Coronary artery (tissue), 2 donors: ENCODE measurements at regions not wholly inside any gene's neighbourhood (a gene's known extent, or its start where the extent isn't known, plus 50 kb on each side); places are given as distances from the start of the nearest gene placed in this dataset.

ENCODE experiments used
- DNase-seq: peaks from one replicate; pipeline ENCODE4 v3.0.0-alpha.2; 2017; ENCODE audit warnings: low spot score
- H3K27ac ChIP-seq, 2 donors: fragments of 200-600 bp; sonication (generic); one replicate each; pipeline ENCODE4 v1.5.1; 2016 to 2019
- H3K4me3 ChIP-seq: fragments of 200-600 bp; sonication (generic); 2 replicates; pipeline ENCODE4 v1.5.1; 2016; ENCODE audit warnings: mild to moderate bottlenecking, moderate library complexity
- CTCF ChIP-seq: fragments of 200-600 bp; sonication (generic); IDR thresholded peaks from one replicate; pipeline ENCODE4 v1.5.1; 2019; ENCODE audit warnings: antibody characterized with exemption

- DNase-seq: no peak
- Histone ChIP-seq H3K4me3 (no peak overlapping the region), H3K27ac (no peak overlapping the region)
- TF ChIP-seq CTCF: no peak
Observed at GRCh38 chr4:52266537-52267137, 215.5 kb downstream of the SPATA18 start.

GRCh38 chr4:52269761-52270160 is 218.7 kb downstream of the SPATA18 start:
- H3K4me3 ChIP-seq: no peak overlapping the region
- no peak for DNase-seq
- no peak for TF ChIP-seq CTCF
- H3K27ac ChIP-seq: no peak overlapping the region

DNA sequence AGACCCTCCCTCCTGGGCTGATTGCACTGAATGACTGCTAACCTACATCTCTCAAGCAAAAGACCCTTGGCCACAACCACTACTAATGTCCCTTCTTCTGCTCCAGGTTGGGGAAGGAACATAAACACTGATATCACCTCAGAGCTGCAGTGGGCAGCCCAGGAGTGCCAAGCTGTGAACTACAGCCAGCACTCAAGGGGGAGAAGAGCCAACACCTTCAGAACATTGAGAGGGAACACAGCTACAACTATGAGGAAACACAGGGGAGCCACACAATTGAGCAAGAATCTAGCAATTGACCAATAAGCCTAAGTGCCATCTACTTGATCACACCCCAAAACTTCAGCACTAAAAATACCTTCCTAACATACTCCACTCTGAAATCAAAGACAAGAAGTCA is 222.8 kb downstream of the SPATA18 start:
- no peak overlapping the region for H3K27ac ChIP-seq
- no peak for TF ChIP-seq CTCF
- no peak for DNase-seq
- no peak overlapping the region for H3K4me3 ChIP-seq

DNA sequence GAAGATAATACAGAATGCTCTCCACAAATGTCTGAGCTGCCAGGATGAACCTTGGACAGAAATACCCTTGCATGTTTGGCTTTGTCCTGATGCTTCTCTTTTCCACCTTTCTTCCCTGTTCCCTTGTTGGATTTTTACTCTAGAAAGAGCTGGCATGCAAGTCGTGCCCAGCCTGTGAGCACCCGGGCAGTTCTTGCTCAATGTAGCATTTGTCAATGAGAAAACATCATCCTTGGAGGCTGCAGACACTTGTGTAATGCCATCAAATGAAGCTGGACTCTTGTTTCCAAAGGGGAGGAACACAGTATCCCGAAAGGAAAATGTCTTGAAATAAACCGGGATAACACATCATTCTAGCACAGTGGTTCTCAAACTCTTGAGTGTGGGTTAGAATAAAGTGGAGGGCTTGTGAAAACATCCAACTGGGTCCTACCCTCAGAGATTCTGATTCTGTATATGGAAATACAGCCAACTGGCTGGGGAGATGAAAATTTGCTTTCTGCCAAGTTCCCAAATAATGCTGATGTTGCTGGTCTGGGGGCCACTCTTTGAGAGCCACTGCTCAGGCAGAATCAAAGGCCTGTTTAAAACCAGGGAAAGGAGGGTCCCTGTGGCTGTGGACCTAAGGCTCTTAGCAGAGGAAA is 237.2 kb downstream of the SPATA18 start:
- no peak overlapping the region for H3K27ac ChIP-seq
- H3K4me3 ChIP-seq: no peak overlapping the region
- DNase-seq: no peak
- TF ChIP-seq CTCF: no peak

- no peak overlapping the region for H3K4me3 ChIP-seq
- no peak for TF ChIP-seq CTCF
- no peak for DNase-seq
- H3K27ac ChIP-seq: no peak overlapping the region
Observed at GRCh38 chr4:52290466-52290865, 239.4 kb downstream of the SPATA18 start.

- H3K27ac ChIP-seq: no peak overlapping the region
- H3K4me3 ChIP-seq: no peak overlapping the region
- no peak for DNase-seq
- no peak for TF ChIP-seq CTCF
Observed at GRCh38 chr4:52292245-52292644, 241.1 kb downstream of the SPATA18 start.

DNA sequence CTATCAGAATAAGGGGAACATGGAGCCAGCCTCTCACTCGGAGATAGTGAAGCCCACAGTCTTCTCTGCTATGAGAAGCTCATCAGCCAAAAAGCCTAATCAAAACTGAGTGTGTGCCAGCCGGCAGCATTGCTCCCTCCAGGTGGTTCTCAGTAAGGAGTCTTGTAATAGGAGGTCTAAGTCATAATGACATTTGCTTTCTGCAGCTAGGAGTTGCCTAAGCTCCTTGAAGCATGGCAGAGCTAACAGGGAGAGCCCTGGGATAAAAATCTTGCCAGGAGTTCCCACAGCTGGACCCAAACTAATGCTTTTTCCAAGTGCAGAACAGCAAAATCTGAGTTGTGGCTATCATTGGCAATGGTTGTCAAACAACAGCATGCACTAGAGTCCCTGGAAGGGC is 245.2 kb downstream of the SPATA18 start:
- TF ChIP-seq CTCF: no peak
- Histone ChIP-seq H3K4me3 (no peak overlapping the region), H3K27ac (no peak overlapping the region)
- no peak for DNase-seq
